ENCODE measurements at regions not wholly inside any gene's neighbourhood (a gene's known extent, or its start where the extent isn't known, plus 50 kb on each side); places are given as distances from the start of the nearest gene placed in this dataset.

DNA sequence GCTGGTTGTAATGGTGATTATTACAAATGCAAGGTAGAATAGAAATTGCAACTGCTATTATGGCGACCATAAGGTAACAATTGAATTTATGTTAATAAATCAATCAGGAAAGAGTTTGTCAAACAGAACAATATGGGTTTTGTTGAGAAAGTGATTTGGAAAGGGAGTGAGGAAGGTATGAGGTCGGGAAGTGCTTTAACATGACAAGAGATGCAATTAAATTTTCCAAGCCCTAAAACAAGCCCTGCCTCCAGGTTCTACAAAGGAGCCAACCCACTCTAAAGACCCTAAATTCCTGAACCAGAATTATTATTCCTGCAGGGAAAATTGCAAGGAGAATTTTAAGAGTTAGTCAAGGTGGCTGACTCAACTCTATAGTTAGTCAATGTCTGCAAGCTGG lies 363.7 kb downstream of the BMPER start:
- TF ChIP-seq EZH2phosphoT487 (IDR thresholded peaks at IDR 0.05; ENCODE audit: borderline replicate concordance): no peak
- TF ChIP-seq, protein P1, sequence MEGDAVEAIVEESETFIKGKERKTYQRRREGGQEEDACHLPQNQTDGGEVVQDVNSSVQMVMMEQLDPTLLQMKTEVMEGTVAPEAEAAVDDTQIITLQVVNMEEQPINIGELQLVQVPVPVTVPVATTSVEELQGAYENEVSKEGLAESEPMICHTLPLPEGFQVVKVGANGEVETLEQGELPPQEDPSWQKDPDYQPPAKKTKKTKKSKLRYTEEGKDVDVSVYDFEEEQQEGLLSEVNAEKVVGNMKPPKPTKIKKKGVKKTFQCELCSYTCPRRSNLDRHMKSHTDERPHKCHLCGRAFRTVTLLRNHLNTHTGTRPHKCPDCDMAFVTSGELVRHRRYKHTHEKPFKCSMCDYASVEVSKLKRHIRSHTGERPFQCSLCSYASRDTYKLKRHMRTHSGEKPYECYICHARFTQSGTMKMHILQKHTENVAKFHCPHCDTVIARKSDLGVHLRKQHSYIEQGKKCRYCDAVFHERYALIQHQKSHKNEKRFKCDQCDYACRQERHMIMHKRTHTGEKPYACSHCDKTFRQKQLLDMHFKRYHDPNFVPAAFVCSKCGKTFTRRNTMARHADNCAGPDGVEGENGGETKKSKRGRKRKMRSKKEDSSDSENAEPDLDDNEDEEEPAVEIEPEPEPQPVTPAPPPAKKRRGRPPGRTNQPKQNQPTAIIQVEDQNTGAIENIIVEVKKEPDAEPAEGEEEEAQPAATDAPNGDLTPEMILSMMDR (conservative IDR thresholded peaks at IDR 0.05; ENCODE audit: low read length): no peak
- H3K27me3 ChIP-seq (ENCODE audit: insufficient read depth, low read length, poor library complexity, severe bottlenecking): no peaks in the 10 kb centered on the region
- H2AFZ ChIP-seq (ENCODE audit: low read length): no peak overlapping the region
- no peaks in the 10 kb centered on the region for H3K4me1 ChIP-seq (ENCODE audit: insufficient read depth, low read length, poor library complexity, severe bottlenecking)
- H3K9me3 ChIP-seq (ENCODE audit: insufficient read depth, low read depth, low read length): no peaks in the 10 kb centered on the region
- H3K4me2 ChIP-seq (ENCODE audit: low read depth, low read length, poor library complexity, severe bottlenecking): no peak overlapping the region
- H3K9ac ChIP-seq (ENCODE audit: low read depth, low read length, poor library complexity, severe bottlenecking): no peak overlapping the region
- no peaks in the 10 kb centered on the region for H3K79me2 ChIP-seq (ENCODE audit: insufficient read depth, low read length)
- H3K36me3 ChIP-seq (ENCODE audit: insufficient read depth, low read length): no peaks in the 10 kb centered on the region
- no peaks in the 10 kb centered on the region for H3F3A ChIP-seq (ENCODE audit: low read depth)
- H4K20me1 ChIP-seq (ENCODE audit: insufficient read depth, low read length, poor library complexity, severe bottlenecking): no peaks in the 10 kb centered on the region
- H3K4me3 ChIP-seq (ENCODE audit: low read length, poor library complexity, severe bottlenecking): no peak overlapping the region
- H3K9me2 ChIP-seq (replicated peaks; ENCODE audit: low read depth, low read length): no peaks in the 10 kb centered on the region

DNA sequence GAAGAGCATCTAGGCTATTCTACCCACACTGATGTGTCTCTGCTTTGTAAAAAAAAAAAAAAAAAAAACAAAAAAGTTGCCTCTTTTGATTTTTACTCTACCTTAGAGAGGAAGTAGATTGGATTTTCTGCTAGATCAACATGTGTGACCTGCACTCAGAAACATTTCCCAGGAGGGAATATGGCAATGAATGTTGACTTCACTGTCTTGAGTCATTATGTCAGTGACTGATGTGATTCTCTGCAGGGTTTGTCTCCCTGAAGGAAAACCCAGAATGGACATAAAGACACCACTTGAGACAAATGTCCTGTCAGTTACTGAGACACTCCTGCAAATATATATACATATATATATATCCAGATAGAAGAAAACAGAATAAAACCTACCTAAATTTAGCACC lies 370.3 kb downstream of the BMPER start:
- Histone ChIP-seq H3K79me2 (ENCODE audit: insufficient read depth, low read length) (no peaks in the 10 kb centered on the region), H3K9ac (ENCODE audit: low read depth, low read length, poor library complexity, severe bottlenecking) (no peak overlapping the region), H3K4me1 (ENCODE audit: insufficient read depth, low read length, poor library complexity, severe bottlenecking) (no peaks in the 10 kb centered on the region), H3K4me2 (ENCODE audit: low read depth, low read length, poor library complexity, severe bottlenecking) (no peak overlapping the region), H3K27me3 (ENCODE audit: insufficient read depth, low read length, poor library complexity, severe bottlenecking) (no peaks in the 10 kb centered on the region), H4K20me1 (ENCODE audit: insufficient read depth, low read length, poor library complexity, severe bottlenecking) (no peaks in the 10 kb centered on the region), H3F3A (ENCODE audit: low read depth) (no peaks in the 10 kb centered on the region), H3K9me2 (replicated peaks; ENCODE audit: low read depth, low read length) (no peaks in the 10 kb centered on the region), H3K9me3 (ENCODE audit: insufficient read depth, low read depth, low read length) (no peaks in the 10 kb centered on the region), H2AFZ (ENCODE audit: low read length) (no peak overlapping the region), H3K36me3 (ENCODE audit: insufficient read depth, low read length) (no peaks in the 10 kb centered on the region), H3K4me3 (ENCODE audit: low read length, poor library complexity, severe bottlenecking) (no peak overlapping the region)
- TF ChIP-seq EZH2phosphoT487 (IDR thresholded peaks at IDR 0.05; ENCODE audit: borderline replicate concordance): no peak

DNA sequence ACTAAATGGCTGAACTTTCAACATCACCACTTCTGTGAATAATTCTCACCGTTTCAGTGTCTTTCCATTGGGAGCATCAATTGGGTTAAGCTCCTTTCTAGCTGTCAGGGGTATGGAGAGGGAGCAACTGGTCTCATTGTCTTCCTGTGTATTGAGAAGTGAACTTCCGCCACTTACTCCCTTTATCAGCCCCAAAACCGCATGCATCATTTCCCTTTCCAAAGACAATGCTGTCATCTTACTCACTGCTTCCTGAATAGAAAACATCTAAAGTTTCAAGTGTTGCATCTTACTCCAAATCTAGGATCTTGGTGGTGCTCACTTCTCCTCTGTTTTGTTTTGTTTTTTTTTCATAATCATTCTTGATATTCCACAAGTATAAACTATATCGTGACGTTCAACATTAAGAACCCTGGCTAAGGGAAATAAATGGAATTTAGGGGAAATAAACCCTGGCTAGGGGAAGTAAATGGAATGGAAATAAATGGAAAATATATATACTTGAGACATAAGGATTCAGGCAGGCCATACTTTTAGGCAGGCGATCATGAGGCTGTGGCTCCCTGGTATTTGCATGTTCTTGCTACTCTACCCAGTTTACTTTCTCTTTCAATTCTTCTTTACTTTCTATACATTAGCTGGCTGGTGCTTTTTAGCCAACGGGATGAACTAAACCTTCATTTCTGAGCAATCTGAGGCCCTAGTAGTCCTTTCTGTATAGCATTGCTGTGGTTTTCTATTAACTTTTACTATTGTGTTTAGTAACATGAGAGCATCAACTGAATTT lies 371.9 kb downstream of the BMPER start:
- Histone ChIP-seq H4K20me1 (ENCODE audit: insufficient read depth, low read length, poor library complexity, severe bottlenecking) (no peaks in the 10 kb centered on the region), H3K79me2 (ENCODE audit: insufficient read depth, low read length) (no peaks in the 10 kb centered on the region), H3K9me2 (replicated peaks; ENCODE audit: low read depth, low read length) (no peaks in the 10 kb centered on the region), H3K4me3 (ENCODE audit: low read length, poor library complexity, severe bottlenecking) (no peak overlapping the region), H3F3A (ENCODE audit: low read depth) (no peaks in the 10 kb centered on the region), H3K9ac (ENCODE audit: low read depth, low read length, poor library complexity, severe bottlenecking) (no peak overlapping the region), H3K36me3 (ENCODE audit: insufficient read depth, low read length) (no peaks in the 10 kb centered on the region), H3K4me1 (ENCODE audit: insufficient read depth, low read length, poor library complexity, severe bottlenecking) (no peaks in the 10 kb centered on the region), H3K9me3 (ENCODE audit: insufficient read depth, low read depth, low read length) (no peaks in the 10 kb centered on the region), H3K4me2 (ENCODE audit: low read depth, low read length, poor library complexity, severe bottlenecking) (no peak overlapping the region), H2AFZ (ENCODE audit: low read length) (no peak overlapping the region; the same call in 1 of the 2 replicates), H3K27me3 (ENCODE audit: insufficient read depth, low read length, poor library complexity, severe bottlenecking) (no peaks in the 10 kb centered on the region)
- TF ChIP-seq EZH2phosphoT487 (IDR thresholded peaks at IDR 0.05; ENCODE audit: borderline replicate concordance): no peak
- TF ChIP-seq, protein P1 (conservative IDR thresholded peaks at IDR 0.05; ENCODE audit: low read length): no peak

DNA sequence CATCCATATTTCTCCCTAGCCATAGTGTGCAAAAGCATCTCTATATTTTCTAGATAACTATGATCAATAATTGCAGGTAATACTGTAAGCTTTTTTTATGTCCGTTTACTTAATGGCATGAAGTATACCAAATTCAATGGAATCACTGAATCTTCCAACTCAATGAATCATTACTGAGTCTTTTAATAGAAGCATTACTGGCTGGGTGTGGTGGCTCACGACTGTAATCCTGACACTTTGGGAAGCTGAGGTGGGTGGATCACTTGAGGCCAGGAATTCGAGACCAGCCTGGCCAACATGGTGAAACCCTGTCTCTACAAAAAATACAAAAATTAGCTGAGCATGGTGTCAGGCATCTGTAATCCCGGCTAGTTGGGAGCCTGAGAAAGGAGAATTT lies 372.5 kb downstream of the BMPER start:
- Histone ChIP-seq H3K9me2 (replicated peaks; ENCODE audit: low read depth, low read length) (no peaks in the 10 kb centered on the region), H2AFZ (ENCODE audit: low read length) (no peak overlapping the region), H4K20me1 (ENCODE audit: insufficient read depth, low read length, poor library complexity, severe bottlenecking) (no peaks in the 10 kb centered on the region), H3K9me3 (ENCODE audit: insufficient read depth, low read depth, low read length) (no peaks in the 10 kb centered on the region), H3K4me1 (ENCODE audit: insufficient read depth, low read length, poor library complexity, severe bottlenecking) (no peaks in the 10 kb centered on the region), H3K4me2 (ENCODE audit: low read depth, low read length, poor library complexity, severe bottlenecking) (no peak overlapping the region), H3K27me3 (ENCODE audit: insufficient read depth, low read length, poor library complexity, severe bottlenecking) (no peaks in the 10 kb centered on the region), H3F3A (ENCODE audit: low read depth) (no peaks in the 10 kb centered on the region), H3K36me3 (ENCODE audit: insufficient read depth, low read length) (no peaks in the 10 kb centered on the region), H3K4me3 (ENCODE audit: low read length, poor library complexity, severe bottlenecking) (no peak overlapping the region), H3K79me2 (ENCODE audit: insufficient read depth, low read length) (no peaks in the 10 kb centered on the region), H3K9ac (ENCODE audit: low read depth, low read length, poor library complexity, severe bottlenecking) (no peak overlapping the region)
- TF ChIP-seq EZH2phosphoT487 (IDR thresholded peaks at IDR 0.05; ENCODE audit: borderline replicate concordance): no peak
- TF ChIP-seq, protein P1 (conservative IDR thresholded peaks at IDR 0.05; ENCODE audit: low read length): no peak

Measured in Loucy (cell line).